HG03457 (cell line): ENCODE measurements at regions not wholly inside any gene's neighbourhood (a gene's known extent, or its start where the extent isn't known, plus 50 kb on each side); places are given as distances from the start of the nearest gene placed in this dataset.

ENCODE experiments used
- ATAC-seq: cut with Tn5 transposase; IDR thresholded peaks from one replicate; pipeline ENCODE4 v1.9.1; 2021; ENCODE audit warnings: moderate number of reproducible peaks; ENCODE audit not compliant: unreplicated experiment

GRCh38 chr1:221448585-221449175, 293.2 kb downstream of the DUSP10 start:
- ATAC-seq, result no peak

GRCh38 chr1:221449194-221449593, 292.7 kb downstream of the DUSP10 start:
- no peak for ATAC-seq

- no peak for ATAC-seq
These were observed 292.0 kb downstream of the DUSP10 start for GRCh38 chr1:221449801-221450470.

GRCh38 chr1:221451741-221452140, 290.1 kb downstream of the DUSP10 start:
- no peak for ATAC-seq

GRCh38 chr1:221454096-221454495, 287.8 kb downstream of the DUSP10 start:
- ATAC-seq, result no peak

- ATAC-seq, result no peak
These were observed 285.0 kb downstream of the DUSP10 start for GRCh38 chr1:221456918-221457317.

GRCh38 chr1:221457685-221458446, 284.0 kb downstream of the DUSP10 start:
- ATAC-seq, result no peak

- ATAC-seq, result no peak
These were observed 283.3 kb downstream of the DUSP10 start for GRCh38 chr1:221458447-221459156.

- ATAC-seq, result no peak
These were observed 282.3 kb downstream of the DUSP10 start for GRCh38 chr1:221459558-221459957.

- no peak for ATAC-seq
These were observed 279.5 kb downstream of the DUSP10 start for GRCh38 chr1:221462345-221462744.

- no peak for ATAC-seq
These were observed 273.3 kb downstream of the DUSP10 start for GRCh38 chr1:221468546-221468945.

GRCh38 chr1:221469476-221469875, 272.4 kb downstream of the DUSP10 start:
- no peak for ATAC-seq

GRCh38 chr1:221470000-221470698, 271.7 kb downstream of the DUSP10 start:
- ATAC-seq, result no peak

GRCh38 chr1:221473411-221473810, 268.5 kb downstream of the DUSP10 start:
- ATAC-seq, result no peak

GRCh38 chr1:221477252-221477651, 264.6 kb downstream of the DUSP10 start:
- no peak for ATAC-seq

GRCh38 chr1:221478050-221478949, 263.6 kb downstream of the DUSP10 start:
- peak; percentile 81 for ATAC-seq

- no peak for ATAC-seq
These were observed 253.9 kb downstream of the DUSP10 start for GRCh38 chr1:221487781-221488524.

- ATAC-seq, result no peak
These were observed 253.3 kb downstream of the DUSP10 start for GRCh38 chr1:221488550-221488949.

- no peak for ATAC-seq
These were observed 247.2 kb downstream of the DUSP10 start for GRCh38 chr1:221494670-221495069.
